HepG2 (cell line): ENCODE measurements at regions not wholly inside any gene's neighbourhood (a gene's known extent, or its start where the extent isn't known, plus 50 kb on each side); places are given as distances from the start of the nearest gene placed in this dataset.

Experiments
- ATAC-seq: fragments of 200-7000 bp; cut with Tn5 transposase; 3 replicates; pipeline ENCODE4 v1.9.1; 2020; ENCODE audit warnings: mild to moderate bottlenecking, moderate library complexity
- BruUV-seq: library from RNA; stranded (reverse); fragments of 400-500 nt; replicated peaks from 2 replicates; lab custom pipeline; 2021; lab: Mats Ljungman, UMichigan
- CTCF ChIA-PET: fragments of 300-600 bp; formaldehyde crosslinking; extraction: SDS; loops from one replicate; lab custom pipeline; 2021; ENCODE audit warnings: low total read pairs, inconsistent platforms, low intra/inter-chr PET ratio; lab: Yijun Ruan, JAX
- POLR2A ChIA-PET: fragments of 350-600 bp; sonication (Branson Sonifier 250); formaldehyde crosslinking; loops from one replicate; lab custom pipeline; 2020; ENCODE audit warnings: antibody characterized with exemption, inconsistent platforms; lab: Yijun Ruan, JAX
- DNase-seq: peaks from one replicate; pipeline ENCODE4 v3.0.0-alpha.2; 2015; ENCODE audit warnings: low spot score
- FAIRE-seq: peaks from 3 replicates; lab custom pipeline; 2011; peaks lifted over from hg19 to GRCh38; lab: Jason Lieb, UNC
- H2AFZ ChIP-seq: one replicate; pipeline ENCODE4 v1.6.1; 2011; ENCODE audit warnings: low read length, inconsistent platforms
- H3K27ac ChIP-seq: fragments of 300-600 bp; 3 replicates; pipeline ENCODE4 v1.8.0; 2011; ENCODE audit warnings: mixed run types, mild to moderate bottlenecking, mixed read lengths, low read length, inconsistent platforms; ENCODE audit not compliant: insufficient read depth; ENCODE audit errors: extremely low read length
- H3K27me3 ChIP-seq, 2 experiments: fragments of 200-600 bp in 1 of 2; 2 replicates in 1 of 2; 3 replicates in 1 of 2; pipeline versions ENCODE4 v1.6.0 to v1.8.0; 2011; ENCODE audit warnings: low read length in 2 of 2, mild to moderate bottlenecking in 2 of 2, moderate library complexity in 2 of 2, inconsistent platforms in 1 of 2; ENCODE audit not compliant: insufficient read depth in 2 of 2, control insufficient read depth in 1 of 2
- H3K36me3 ChIP-seq, 2 experiments: fragments of 200-600 bp in 1 of 2; replicated peaks in 1 of 2; 2 replicates in 1 of 2; 3 replicates in 1 of 2; pipeline versions ENCODE4 v1.5.1 to v1.8.0; 2011; ENCODE audit warnings: low read length in 2 of 2, inconsistent platforms in 1 of 2; ENCODE audit not compliant: insufficient read depth in 2 of 2, control insufficient read depth in 1 of 2
- H3K4me1 ChIP-seq: 2 replicates; pipeline ENCODE4 v1.5.1; 2012; ENCODE audit warnings: low read length, inconsistent platforms; ENCODE audit not compliant: insufficient read depth
- H3K4me2 ChIP-seq: 2 replicates; pipeline ENCODE4 v1.6.0; 2011; ENCODE audit warnings: low read depth, low read length, inconsistent platforms
- H3K4me3 ChIP-seq, 3 experiments: fragments of 200-600 bp in 1 of 3; sonication (generic), shearing (Covaris generic) in 1 of 3; replicated peaks in 1 of 3; 2 replicates each; pipeline ENCODE4 v1.5.1; 2011 to 2016; ENCODE audit warnings: low read length in 3 of 3, inconsistent platforms in 2 of 3, low read depth in 2 of 3, mild to moderate bottlenecking in 2 of 3, control low read depth in 1 of 3, mixed read lengths in 1 of 3; ENCODE audit not compliant: insufficient read depth in 1 of 3
- H3K79me2 ChIP-seq: one replicate; pipeline ENCODE4 v1.6.1; 2011; ENCODE audit warnings: low read length, inconsistent platforms; ENCODE audit not compliant: insufficient read depth
- H3K9ac ChIP-seq: 2 replicates; pipeline ENCODE4 v1.6.0; 2011; ENCODE audit warnings: mild to moderate bottlenecking, low read depth, low read length, inconsistent platforms; ENCODE audit not compliant: insufficient read depth
- H3K9me3 ChIP-seq: 2 replicates; pipeline ENCODE4 v1.5.1; 2012; ENCODE audit warnings: mild to moderate bottlenecking, low read length
- H4K20me1 ChIP-seq: 2 replicates; pipeline ENCODE4 v1.6.0; 2011; ENCODE audit warnings: inconsistent platforms, mild to moderate bottlenecking, low read length, moderate library complexity; ENCODE audit not compliant: insufficient read depth
- AKNA ChIP-seq: sonication (generic); formaldehyde crosslinking; IDR thresholded peaks from 2 replicates; pipeline ENCODE4 v1.4.0; 2020; ENCODE audit warnings: missing genetic modification reagents, borderline replicate concordance
- GABPA ChIP-seq, 2 experiments: IDR thresholded peaks; 2 replicates each; pipeline ENCODE4 v1.6.1; 2011 to 2016; ENCODE audit warnings: low read depth in 2 of 2, low read length in 1 of 2, missing biosample characterization in 1 of 2, missing genetic modification characterization in 1 of 2
- IRF9 ChIP-seq: sonication (generic); formaldehyde crosslinking; IDR thresholded peaks from 2 replicates; pipeline ENCODE4 v1.8.0; 2022; ENCODE audit warnings: missing genetic modification reagents, mild to moderate bottlenecking, borderline replicate concordance
- KMT2B ChIP-seq: IDR thresholded peaks from 2 replicates; pipeline ENCODE4 v1.6.1; 2016; ENCODE audit warnings: missing genetic modification reagents, missing compliant biosample characterization
- MAFF ChIP-seq: IDR thresholded peaks from 2 replicates; pipeline ENCODE4 v1.6.1; 2011; ENCODE audit warnings: low read depth, low read length, improper control_type of control experiment
- SUZ12 ChIP-seq: fragments of 150-350 bp; IDR thresholded peaks from 2 replicates; pipeline ENCODE4 v1.6.1; 2014; ENCODE audit warnings: low read depth, low read length
- THAP9 ChIP-seq: sonication (generic); formaldehyde crosslinking; IDR thresholded peaks from 2 replicates; pipeline ENCODE4; 2020; ENCODE audit warnings: missing genetic modification reagents, mild to moderate bottlenecking, borderline replicate concordance
- THYN1 ChIP-seq: sonication (generic); formaldehyde crosslinking; IDR thresholded peaks from 2 replicates; pipeline ENCODE4 v1.8.1; 2023; ENCODE audit warnings: low read depth, mild to moderate bottlenecking, moderate library complexity, missing genetic modification reagents, borderline replicate concordance
- ZBTB33 ChIP-seq: sonication (generic); formaldehyde crosslinking; IDR thresholded peaks from 2 replicates; pipeline ENCODE4 v1.4.0; 2020; ENCODE audit warnings: missing genetic modification reagents
- ZNF629 ChIP-seq: sonication (generic); formaldehyde crosslinking; conservative IDR thresholded peaks from 2 replicates; pipeline ENCODE4 v1.5.0; 2020; ENCODE audit warnings: missing genetic modification reagents
- ZNF784 ChIP-seq: sonication (generic); formaldehyde crosslinking; IDR thresholded peaks from 2 replicates; pipeline ENCODE4 v1.5.1; 2020; ENCODE audit warnings: missing genetic modification reagents, mild to moderate bottlenecking, borderline replicate concordance
- WGBS: methylation state at CpG from one replicate; pipeline ENCODE4 v1.1.6; 2017; ENCODE audit warnings: low lambda C conversion rate; 5-methylcytosine and 5-hydroxymethylcytosine counted together
- in situ Hi-C: cut with HindIII; loops from 2 replicates; pipeline ENCODE4 v1.10.0; 2017; ENCODE audit warnings: low pct_unique_long_range_greater_than_20kb; ENCODE audit not compliant: extremely low pct_ligation_motif_present
- intact Hi-C: fragments of 100-400 bp; cut with micrococcal nuclease; formaldehyde crosslinking; loops from one replicate; pipeline ENCODE4 v1.10.0; 2022; ENCODE audit not compliant: unreplicated experiment

GRCh38 chr15:61381501-61381900 lies 152.4 kb upstream of the RORA start (continued):
- TF ChIP-seq THAP9 (CRISPR knock-in tag) (no peak), KMT2B (CRISPR knock-in tag) (no peak), MAFF (no peak), THYN1 (CRISPR knock-in tag) (no peak)

- Histone ChIP-seq H2AFZ (no peak overlapping the region), H3K4me1 (no peaks in the 10 kb centered on the region), H3K9me3 (no peaks in the 10 kb centered on the region), H3K27me3 (no peaks in the 10 kb centered on the region), H3K9ac (no peak overlapping the region), H3K36me3 (no peaks in the 10 kb centered on the region), H3K79me2 (no peaks in the 10 kb centered on the region), H4K20me1 (no peaks in the 10 kb centered on the region), H3K4me3 (no peak overlapping the region), H3K4me2 (no peak overlapping the region), H3K27ac (no peak overlapping the region)
- intact Hi-C loops: no loop called here
- in situ Hi-C loops: no loop called here
- DNase-seq (no peak), FAIRE-seq (no peak), ATAC-seq (no peak)
- BruUV-seq: no TSS peak
- ChIA-PET POLR2A (no interaction called here), CTCF (no interaction called here)
- 44% methylated on average over 2 of the region's 2 CpGs for WGBS
- TF ChIP-seq AKNA (CRISPR knock-in tag): no peak
- no peak for TF ChIP-seq ZNF629 (CRISPR knock-in tag)
- TF ChIP-seq SUZ12: no peak
- TF ChIP-seq ZNF784 (CRISPR knock-in tag): no peak
- no peak for TF ChIP-seq IRF9 (CRISPR knock-in tag)
- TF ChIP-seq ZBTB33 (CRISPR knock-in tag): no peak
- TF ChIP-seq GABPA (IDR thresholded peaks at IDR 0.05; ENCODE audit: low read depth, low read length): no peak
- TF ChIP-seq GABPA (CRISPR knock-in tag; IDR thresholded peaks at IDR 0.05; ENCODE audit: low read depth): no peak
These were observed 151.2 kb upstream of the RORA start for GRCh38 chr15:61380270-61380669.
